ENCODE measurements at regions not wholly inside any gene's neighbourhood (a gene's known extent, or its start where the extent isn't known, plus 50 kb on each side); places are given as distances from the start of the nearest gene placed in this dataset.

DNA sequence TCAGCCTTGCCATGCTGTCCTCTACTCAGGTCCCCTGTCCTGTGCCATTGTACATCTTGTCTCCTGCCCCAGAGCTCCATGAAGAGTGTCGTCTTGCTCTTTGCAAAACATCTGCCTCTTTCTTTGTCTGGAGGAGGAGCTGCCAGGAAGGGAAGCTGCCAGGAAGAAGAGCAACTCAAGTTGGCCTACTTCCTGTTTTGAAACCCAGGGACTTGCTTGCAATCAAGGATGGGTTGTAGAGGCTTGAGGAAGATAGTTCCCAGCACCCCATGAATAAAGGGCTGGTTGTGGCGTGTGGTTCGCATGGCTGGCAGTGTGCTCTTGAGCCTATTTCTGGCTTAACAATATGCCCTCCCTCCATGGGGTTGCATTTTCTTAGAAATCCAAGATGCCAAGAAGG is 53.0 kb upstream of the CPEB4 start:
- Histone ChIP-seq H3K36me3 (replicated peaks; ENCODE audit: insufficient read depth, low read depth) (no peaks in the 10 kb centered on the region), H3K4me1 (ENCODE audit: insufficient read depth) (peaks cover 3% of the 10 kb centered on the region), H3K4me3 (no peak overlapping the region), H3K27me3 (no peaks in the 10 kb centered on the region), H3K79me2 (no peaks in the 10 kb centered on the region), H2AFZ (no peak overlapping the region), H4K20me1 (ENCODE audit: insufficient read depth, poor library complexity, severe bottlenecking) (no peaks in the 10 kb centered on the region), H3K27ac (no peak overlapping the region), H3K4me2 (no peak overlapping the region), H3K9me3 (ENCODE audit: low read depth) (no peaks in the 10 kb centered on the region), H3K9me2 (replicated peaks; ENCODE audit: insufficient read depth) (no peaks in the 10 kb centered on the region)
- TF ChIP-seq, protein P1, sequence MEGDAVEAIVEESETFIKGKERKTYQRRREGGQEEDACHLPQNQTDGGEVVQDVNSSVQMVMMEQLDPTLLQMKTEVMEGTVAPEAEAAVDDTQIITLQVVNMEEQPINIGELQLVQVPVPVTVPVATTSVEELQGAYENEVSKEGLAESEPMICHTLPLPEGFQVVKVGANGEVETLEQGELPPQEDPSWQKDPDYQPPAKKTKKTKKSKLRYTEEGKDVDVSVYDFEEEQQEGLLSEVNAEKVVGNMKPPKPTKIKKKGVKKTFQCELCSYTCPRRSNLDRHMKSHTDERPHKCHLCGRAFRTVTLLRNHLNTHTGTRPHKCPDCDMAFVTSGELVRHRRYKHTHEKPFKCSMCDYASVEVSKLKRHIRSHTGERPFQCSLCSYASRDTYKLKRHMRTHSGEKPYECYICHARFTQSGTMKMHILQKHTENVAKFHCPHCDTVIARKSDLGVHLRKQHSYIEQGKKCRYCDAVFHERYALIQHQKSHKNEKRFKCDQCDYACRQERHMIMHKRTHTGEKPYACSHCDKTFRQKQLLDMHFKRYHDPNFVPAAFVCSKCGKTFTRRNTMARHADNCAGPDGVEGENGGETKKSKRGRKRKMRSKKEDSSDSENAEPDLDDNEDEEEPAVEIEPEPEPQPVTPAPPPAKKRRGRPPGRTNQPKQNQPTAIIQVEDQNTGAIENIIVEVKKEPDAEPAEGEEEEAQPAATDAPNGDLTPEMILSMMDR (IDR thresholded peaks at IDR 0.05; ENCODE audit: poor library complexity), result no peak
- TF ChIP-seq EZH2 (IDR thresholded peaks at IDR 0.05; ENCODE audit: borderline replicate concordance), result no peak
- no peak for TF ChIP-seq EZH2phosphoT487 (IDR thresholded peaks at IDR 0.05; ENCODE audit: low read depth, severe bottlenecking, unreplicated experiment)
- whole genome bisulfite sequencing (ENCODE audit: low lambda C conversion rate, missing lambda C conversion rate), result 89% methylated on average over 3 of the region's 3 CpGs
- no peak for DNase-seq (ENCODE audit: low spot score)

DNA sequence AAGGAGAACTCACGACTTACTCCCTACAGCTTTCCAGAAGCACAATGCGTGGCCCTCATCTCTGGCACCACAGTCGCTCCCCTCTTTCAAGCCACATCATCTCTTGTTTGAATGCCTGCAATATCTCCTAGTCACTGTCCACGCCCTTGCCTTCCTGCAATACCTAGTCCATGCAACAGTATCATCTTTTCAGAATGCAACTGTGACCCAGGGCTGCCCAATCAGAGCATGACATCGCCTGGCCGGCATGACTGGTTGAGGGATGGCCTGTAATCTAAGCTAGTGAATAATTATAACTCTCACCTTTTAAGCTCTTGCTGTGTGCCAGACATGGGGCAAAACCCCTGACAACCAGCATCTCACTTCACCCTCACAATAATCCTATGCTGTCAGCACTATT is 52.5 kb upstream of the CPEB4 start:
- no peak for DNase-seq (ENCODE audit: low spot score)
- H3K4me2 ChIP-seq, result no peak overlapping the region
- peaks cover 3% of the 10 kb centered on the region for H3K4me1 ChIP-seq (ENCODE audit: insufficient read depth)
- H3K36me3 ChIP-seq (replicated peaks; ENCODE audit: insufficient read depth, low read depth), result no peaks in the 10 kb centered on the region
- H3K9me2 ChIP-seq (replicated peaks; ENCODE audit: insufficient read depth), result no peaks in the 10 kb centered on the region
- no peak overlapping the region for H3K27ac ChIP-seq
- TF ChIP-seq EZH2 (IDR thresholded peaks at IDR 0.05; ENCODE audit: borderline replicate concordance) (no peak), EZH2phosphoT487 (IDR thresholded peaks at IDR 0.05; ENCODE audit: low read depth, severe bottlenecking, unreplicated experiment) (no peak)
- TF ChIP-seq, protein P1 (IDR thresholded peaks at IDR 0.05; ENCODE audit: poor library complexity), result no peak
- no peak overlapping the region for H2AFZ ChIP-seq
- H3K27me3 ChIP-seq, result no peaks in the 10 kb centered on the region
- no peaks in the 10 kb centered on the region for H3K9me3 ChIP-seq (ENCODE audit: low read depth)
- H3K79me2 ChIP-seq, result no peaks in the 10 kb centered on the region
- H4K20me1 ChIP-seq (ENCODE audit: insufficient read depth, poor library complexity, severe bottlenecking), result no peaks in the 10 kb centered on the region
- 84% methylated on average over 6 of the region's 6 CpGs for WGBS (ENCODE audit: low lambda C conversion rate, missing lambda C conversion rate)
- no peak overlapping the region for H3K4me3 ChIP-seq

DNA sequence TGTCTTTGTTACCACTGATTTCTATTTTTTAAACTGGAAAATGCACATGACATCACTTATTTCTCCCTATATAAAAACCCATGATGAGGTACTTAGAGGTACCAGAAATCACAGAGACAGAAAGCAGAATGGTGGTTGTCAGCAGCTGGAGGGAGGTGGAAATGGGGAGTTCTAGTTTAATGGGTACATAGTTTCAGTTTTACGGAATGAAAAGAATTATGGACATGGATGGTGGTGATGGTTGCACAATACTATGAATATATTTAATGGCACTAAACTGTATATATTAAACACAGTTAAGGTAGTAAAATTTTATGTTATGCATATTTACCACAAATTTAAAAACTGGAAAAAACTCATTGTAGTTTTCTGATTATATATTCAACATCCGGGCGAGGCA is 50.5 kb upstream of the CPEB4 start:
- no peak overlapping the region for H3K4me3 ChIP-seq
- H3K36me3 ChIP-seq (replicated peaks; ENCODE audit: insufficient read depth, low read depth), result no peaks in the 10 kb centered on the region
- no peak overlapping the region for H3K4me2 ChIP-seq
- no peak for DNase-seq (ENCODE audit: low spot score)
- WGBS (ENCODE audit: low lambda C conversion rate, missing lambda C conversion rate), result 98% methylated on average over 3 of the region's 3 CpGs
- H3K9me3 ChIP-seq (ENCODE audit: low read depth), result no peaks in the 10 kb centered on the region
- TF ChIP-seq EZH2phosphoT487 (IDR thresholded peaks at IDR 0.05; ENCODE audit: low read depth, severe bottlenecking, unreplicated experiment) (no peak), EZH2 (IDR thresholded peaks at IDR 0.05; ENCODE audit: borderline replicate concordance) (no peak)
- TF ChIP-seq, protein P1 (IDR thresholded peaks at IDR 0.05; ENCODE audit: poor library complexity), result no peak
- peaks cover 3% of the 10 kb centered on the region for H3K4me1 ChIP-seq (ENCODE audit: insufficient read depth)
- H3K27ac ChIP-seq, result no peak overlapping the region
- no peaks in the 10 kb centered on the region for H3K27me3 ChIP-seq
- H3K9me2 ChIP-seq (replicated peaks; ENCODE audit: insufficient read depth), result no peaks in the 10 kb centered on the region
- H2AFZ ChIP-seq, result no peak overlapping the region
- no peaks in the 10 kb centered on the region for H3K79me2 ChIP-seq
- no peaks in the 10 kb centered on the region for H4K20me1 ChIP-seq (ENCODE audit: insufficient read depth, poor library complexity, severe bottlenecking)

Measured in hepatocyte (in vitro differentiated cells).